ENCODE measurements at regions not wholly inside any gene's neighbourhood (a gene's known extent, or its start where the extent isn't known, plus 50 kb on each side); places are given as distances from the start of the nearest gene placed in this dataset.

GRCh38 chr5:71978216-71978615 lies 129.1 kb upstream of the MAP1B start:
- no peak for TF ChIP-seq CTCF (IDR thresholded peaks at IDR 0.05; ENCODE audit: unreplicated experiment)
- H3K9me3 Mint-ChIP-seq (ENCODE audit: unreplicated experiment): no peaks in the 10 kb centered on the region
- no peaks in the 10 kb centered on the region for H3K27me3 Mint-ChIP-seq (ENCODE audit: unreplicated experiment)
- no peak for DNase-seq (ENCODE audit: low spot score)
- H3K36me3 Mint-ChIP-seq (ENCODE audit: low read depth, unreplicated experiment): no peaks in the 10 kb centered on the region
- H3K4me3 Mint-ChIP-seq (ENCODE audit: unreplicated experiment): no peak overlapping the region
- no peaks in the 10 kb centered on the region for H3K4me1 Mint-ChIP-seq (ENCODE audit: unreplicated experiment)
- no peak overlapping the region for H3K27ac Mint-ChIP-seq (ENCODE audit: unreplicated experiment)

- no peaks in the 10 kb centered on the region for H3K36me3 Mint-ChIP-seq (ENCODE audit: low read depth, unreplicated experiment)
- DNase-seq (ENCODE audit: low spot score): no peak
- H3K9me3 Mint-ChIP-seq (ENCODE audit: unreplicated experiment): no peaks in the 10 kb centered on the region
- no peak for TF ChIP-seq CTCF (IDR thresholded peaks at IDR 0.05; ENCODE audit: unreplicated experiment)
- no peak overlapping the region for H3K4me3 Mint-ChIP-seq (ENCODE audit: unreplicated experiment)
- H3K27me3 Mint-ChIP-seq (ENCODE audit: unreplicated experiment): no peaks in the 10 kb centered on the region
- no peaks in the 10 kb centered on the region for H3K4me1 Mint-ChIP-seq (ENCODE audit: unreplicated experiment)
- H3K27ac Mint-ChIP-seq (ENCODE audit: unreplicated experiment): no peak overlapping the region
These were observed 124.4 kb upstream of the MAP1B start for GRCh38 chr5:71982717-71983395.

GRCh38 chr5:71986101-71986500 lies 121.2 kb upstream of the MAP1B start:
- DNase-seq (ENCODE audit: low spot score): no peak
- Mint-ChIP-seq H3K4me1 (ENCODE audit: unreplicated experiment) (no peaks in the 10 kb centered on the region), H3K36me3 (ENCODE audit: low read depth, unreplicated experiment) (no peaks in the 10 kb centered on the region), H3K9me3 (ENCODE audit: unreplicated experiment) (no peaks in the 10 kb centered on the region), H3K4me3 (ENCODE audit: unreplicated experiment) (no peak overlapping the region), H3K27ac (ENCODE audit: unreplicated experiment) (no peak overlapping the region), H3K27me3 (ENCODE audit: unreplicated experiment) (no peaks in the 10 kb centered on the region)
- TF ChIP-seq CTCF (IDR thresholded peaks at IDR 0.05; ENCODE audit: unreplicated experiment): no peak

DNA sequence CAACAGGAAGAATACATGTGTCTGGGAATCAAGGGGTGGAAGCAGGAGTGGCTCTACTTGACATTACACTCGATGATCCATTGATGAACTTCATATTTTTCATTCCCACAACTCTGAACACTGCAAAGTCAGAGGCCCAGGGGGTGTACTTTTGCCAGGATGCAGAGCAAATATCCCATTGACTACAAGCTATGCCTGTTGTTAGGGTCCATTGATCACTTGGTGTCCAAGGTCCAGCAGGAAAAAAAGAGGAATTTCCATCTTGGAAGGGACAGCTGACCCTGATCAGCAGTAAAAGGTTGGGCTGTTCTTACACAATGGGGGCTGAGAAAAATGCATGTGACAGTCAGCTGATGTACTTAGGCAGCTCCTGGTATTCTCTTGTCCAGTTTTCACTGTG lies 118.5 kb upstream of the MAP1B start:
- Mint-ChIP-seq H3K27ac (ENCODE audit: unreplicated experiment) (no peak overlapping the region), H3K4me1 (ENCODE audit: unreplicated experiment) (no peaks in the 10 kb centered on the region), H3K9me3 (ENCODE audit: unreplicated experiment) (no peaks in the 10 kb centered on the region), H3K27me3 (ENCODE audit: unreplicated experiment) (no peaks in the 10 kb centered on the region), H3K4me3 (ENCODE audit: unreplicated experiment) (no peak overlapping the region), H3K36me3 (ENCODE audit: low read depth, unreplicated experiment) (no peaks in the 10 kb centered on the region)
- DNase-seq (ENCODE audit: low spot score): no peak
- TF ChIP-seq CTCF (IDR thresholded peaks at IDR 0.05; ENCODE audit: unreplicated experiment): no peak

GRCh38 chr5:71993600-71993999 lies 113.7 kb upstream of the MAP1B start:
- no peak overlapping the region for H3K27ac Mint-ChIP-seq (ENCODE audit: unreplicated experiment)
- H3K4me3 Mint-ChIP-seq (ENCODE audit: unreplicated experiment): no peak overlapping the region
- H3K27me3 Mint-ChIP-seq (ENCODE audit: unreplicated experiment): no peaks in the 10 kb centered on the region
- no peaks in the 10 kb centered on the region for H3K4me1 Mint-ChIP-seq (ENCODE audit: unreplicated experiment)
- DNase-seq (ENCODE audit: low spot score): no peak
- TF ChIP-seq CTCF (IDR thresholded peaks at IDR 0.05; ENCODE audit: unreplicated experiment): no peak
- H3K9me3 Mint-ChIP-seq (ENCODE audit: unreplicated experiment): no peaks in the 10 kb centered on the region
- no peaks in the 10 kb centered on the region for H3K36me3 Mint-ChIP-seq (ENCODE audit: low read depth, unreplicated experiment)
